Right lobe of liver (tissue), 6 donors: ENCODE measurements at regions not wholly inside any gene's neighbourhood (a gene's known extent, or its start where the extent isn't known, plus 50 kb on each side); places are given as distances from the start of the nearest gene placed in this dataset.

Experiments
- ATAC-seq, 4 donors: fragments of 200-7000 bp; cut with Tn5 transposase; one replicate each; pipeline ENCODE4 v1.9.1; 2020; ENCODE audit warnings: mild to moderate bottlenecking in 4 of 4, moderate library complexity in 4 of 4
- DNase-seq, 3 donors: peaks; one replicate each; pipeline ENCODE4 v3.0.0-alpha.2; 2020
- H3K27ac ChIP-seq, 3 donors: fragments of 200-600 bp; one replicate each; pipeline ENCODE4 v1.8.0; 2022
- H3K27me3 ChIP-seq, 2 donors: fragments of 200-600 bp; one replicate each; pipeline ENCODE4 v1.8.0; 2022
- H3K36me3 ChIP-seq, 4 donors: fragments of 200-600 bp; sonication (generic) in 1 of 4; one replicate each; pipeline versions ENCODE4 v1.5.1 to v1.8.0; 2017 to 2022; ENCODE audit warnings: control low read depth in 1 of 4
- H3K4me1 ChIP-seq, 4 donors: fragments of 200-600 bp; sonication (generic) in 1 of 4; one replicate each; pipeline versions ENCODE4 v1.5.1 to v1.8.0; 2017 to 2022; ENCODE audit warnings: control low read depth in 1 of 4
- H3K4me3 ChIP-seq, 3 donors: fragments of 200-600 bp; one replicate each; pipeline ENCODE4 v1.8.0; 2022
- H3K9me3 ChIP-seq, 4 donors: fragments of 200-600 bp; sonication (generic) in 1 of 4; one replicate each; pipeline versions ENCODE4 v1.5.1 to v1.8.0; 2017 to 2022; ENCODE audit warnings: control low read depth in 1 of 4
- POLR2A ChIP-seq: fragments of 450-650 bp; IDR thresholded peaks from one replicate; pipeline ENCODE4 v1.6.1; 2017; ENCODE audit warnings: antibody characterized with exemption, mild to moderate bottlenecking
- WGBS: methylation state at CpG from one replicate; pipeline ENCODE4 v1.1.6; 2018; ENCODE audit warnings: low coverage, low lambda C conversion rate; ENCODE audit not compliant: insufficient coverage; ENCODE audit errors: missing lambda C conversion rate; 5-methylcytosine and 5-hydroxymethylcytosine counted together
- intact Hi-C, 2 donors: fragments of 100-400 bp; cut with DNase I; formaldehyde crosslinking; loops; one replicate each; pipeline versions ENCODE4 v1.11.2 to v1.14.1; 2022
- TF ChIP-seq, protein P1 (sequence below), 4 donors: fragments of 200-600 bp in 3 of 4; fragments of 450-650 bp in 1 of 4; IDR thresholded peaks; one replicate each; pipeline versions ENCODE4 v1.5.1 to v1.8.0; 2016 to 2022; ENCODE audit warnings: antibody characterized with exemption in 4 of 4, mild to moderate bottlenecking in 2 of 4
- donor health status: DM: no; HTN: yes; CAD: no.
- donor health status: DM: no; HTN: no; CAD: no.
- donor health status: DM: no; HTN: no; CAD: no.
- donor health status: DM: no; HTN: yes; CAD: no.
- donor health status: DM: no; HTN: yes; CAD: no.

DNA sequence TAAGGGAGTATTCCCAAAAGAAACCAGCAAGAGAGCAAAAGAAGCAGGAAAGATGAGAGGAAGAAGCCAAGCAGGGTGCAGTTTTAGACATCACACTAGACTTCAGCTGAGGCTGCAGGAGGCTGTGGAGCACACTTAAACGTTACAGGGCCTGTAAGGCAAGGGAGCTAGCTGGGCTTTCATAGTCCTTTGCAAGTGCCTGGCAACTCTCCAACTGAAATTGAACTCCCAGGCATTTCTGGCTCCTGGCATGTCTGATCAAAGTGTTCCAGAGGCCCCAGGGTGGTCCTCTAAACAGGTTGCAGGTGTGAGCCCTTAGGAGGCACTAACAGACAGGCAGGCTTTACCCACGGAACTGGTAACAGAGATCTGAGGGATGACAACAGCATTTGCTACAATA, 750.2 kb downstream of the XPNPEP1 start:
- Histone ChIP-seq H3K27me3 (no peaks in the 10 kb centered on the region), H3K36me3 (no peaks in the 10 kb centered on the region), H3K9me3 (no peaks in the 10 kb centered on the region), H3K4me1 (no peaks in the 10 kb centered on the region), H3K27ac (no peak overlapping the region), H3K4me3 (no peak overlapping the region)
- intact Hi-C loops: no loop called here
- TF ChIP-seq POLR2A: no peak
- TF ChIP-seq, protein P1, sequence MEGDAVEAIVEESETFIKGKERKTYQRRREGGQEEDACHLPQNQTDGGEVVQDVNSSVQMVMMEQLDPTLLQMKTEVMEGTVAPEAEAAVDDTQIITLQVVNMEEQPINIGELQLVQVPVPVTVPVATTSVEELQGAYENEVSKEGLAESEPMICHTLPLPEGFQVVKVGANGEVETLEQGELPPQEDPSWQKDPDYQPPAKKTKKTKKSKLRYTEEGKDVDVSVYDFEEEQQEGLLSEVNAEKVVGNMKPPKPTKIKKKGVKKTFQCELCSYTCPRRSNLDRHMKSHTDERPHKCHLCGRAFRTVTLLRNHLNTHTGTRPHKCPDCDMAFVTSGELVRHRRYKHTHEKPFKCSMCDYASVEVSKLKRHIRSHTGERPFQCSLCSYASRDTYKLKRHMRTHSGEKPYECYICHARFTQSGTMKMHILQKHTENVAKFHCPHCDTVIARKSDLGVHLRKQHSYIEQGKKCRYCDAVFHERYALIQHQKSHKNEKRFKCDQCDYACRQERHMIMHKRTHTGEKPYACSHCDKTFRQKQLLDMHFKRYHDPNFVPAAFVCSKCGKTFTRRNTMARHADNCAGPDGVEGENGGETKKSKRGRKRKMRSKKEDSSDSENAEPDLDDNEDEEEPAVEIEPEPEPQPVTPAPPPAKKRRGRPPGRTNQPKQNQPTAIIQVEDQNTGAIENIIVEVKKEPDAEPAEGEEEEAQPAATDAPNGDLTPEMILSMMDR (IDR thresholded peaks at IDR 0.05): no peak
- no peak for DNase-seq
- ATAC-seq: no peak
- WGBS: 19% methylated on average over 2 of the region's 2 CpGs

DNA sequence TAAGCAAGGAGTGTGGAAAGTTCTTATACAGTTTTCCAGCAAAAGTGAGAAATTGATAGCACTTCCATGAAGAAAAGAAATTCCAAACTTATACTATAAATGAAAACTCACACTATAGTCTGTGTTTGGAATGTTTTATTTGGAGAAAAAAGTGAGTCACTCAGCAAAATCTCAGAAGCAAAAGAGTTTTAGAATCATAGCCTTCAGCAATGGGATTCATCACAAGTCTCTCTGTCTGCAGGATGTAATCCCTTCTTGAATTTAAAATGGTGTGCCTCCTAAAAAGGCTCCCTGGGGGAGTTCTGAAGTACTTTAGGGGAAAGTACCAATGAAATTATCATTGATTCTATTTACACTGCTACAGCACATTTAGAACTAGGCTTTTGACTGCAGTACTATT, 756.4 kb downstream of the XPNPEP1 start:
- TF ChIP-seq, protein P1 (IDR thresholded peaks at IDR 0.05): no peak
- TF ChIP-seq POLR2A: no peak
- Histone ChIP-seq H3K36me3 (no peaks in the 10 kb centered on the region), H3K27ac (no peak overlapping the region), H3K4me1 (no peaks in the 10 kb centered on the region), H3K4me3 (no peak overlapping the region), H3K9me3 (no peaks in the 10 kb centered on the region), H3K27me3 (no peaks in the 10 kb centered on the region)
- intact Hi-C loops: no loop called here
- ATAC-seq: no peak
- DNase-seq: no peak

DNA sequence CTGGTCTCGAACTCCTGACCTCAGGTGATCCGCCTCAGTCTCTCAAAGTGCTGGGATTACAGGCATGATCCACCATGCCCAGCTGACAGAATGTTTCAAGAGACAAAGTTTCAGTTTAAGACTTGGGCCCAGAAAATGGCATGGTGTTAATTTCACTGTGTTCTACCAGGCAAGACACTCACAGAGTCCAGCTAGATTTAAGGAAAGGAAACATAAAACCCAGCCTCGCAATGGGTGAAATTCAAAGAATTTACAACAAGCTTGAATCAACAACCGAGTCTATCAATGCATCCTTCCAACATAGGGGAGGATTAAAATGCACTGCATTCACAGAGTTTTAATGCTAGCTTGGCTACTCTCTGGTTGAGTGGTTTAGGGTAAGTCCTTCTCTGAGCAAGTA, 764.0 kb downstream of the XPNPEP1 start:
- intact Hi-C loops: no loop called here
- ATAC-seq (no peak), DNase-seq (no peak)
- Histone ChIP-seq H3K27me3 (no peaks in the 10 kb centered on the region), H3K9me3 (no peaks in the 10 kb centered on the region), H3K27ac (no peak overlapping the region), H3K4me3 (no peak overlapping the region), H3K36me3 (no peaks in the 10 kb centered on the region), H3K4me1 (no peaks in the 10 kb centered on the region)
- TF ChIP-seq, protein P1 (IDR thresholded peaks at IDR 0.05): no peak
- no peak for TF ChIP-seq POLR2A
- whole genome bisulfite sequencing: 48% methylated on average over 3 of the region's 4 CpGs

DNA sequence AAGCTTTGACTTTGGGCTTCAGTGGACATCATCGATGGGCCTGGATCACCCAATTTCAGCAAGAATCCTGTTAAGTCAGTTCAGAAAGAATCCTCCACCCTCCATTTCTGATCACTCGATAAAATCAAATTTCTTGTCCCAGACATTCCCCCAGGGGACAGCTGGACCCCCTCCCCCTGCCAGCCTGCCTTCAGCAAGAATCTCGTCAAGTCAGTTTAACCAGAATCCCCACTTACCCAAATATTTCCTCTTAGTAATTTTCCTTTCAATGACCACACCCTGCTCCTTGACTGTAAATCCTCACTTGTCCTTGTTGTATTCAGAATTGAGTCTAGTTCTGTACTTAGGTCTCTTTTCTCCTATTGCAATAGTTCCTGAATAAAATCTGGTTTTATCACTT, 766.9 kb downstream of the XPNPEP1 start:
- Histone ChIP-seq H3K4me1 (no peaks in the 10 kb centered on the region), H3K9me3 (no peaks in the 10 kb centered on the region), H3K27me3 (no peaks in the 10 kb centered on the region), H3K36me3 (no peaks in the 10 kb centered on the region), H3K27ac (no peak overlapping the region), H3K4me3 (no peak overlapping the region)
- intact Hi-C loops: no loop called here
- ATAC-seq (no peak), DNase-seq (no peak)
- TF ChIP-seq, protein P1 (IDR thresholded peaks at IDR 0.05): no peak
- TF ChIP-seq POLR2A: no peak
- 66% methylated on average over 3 of the region's 3 CpGs for WGBS

DNA sequence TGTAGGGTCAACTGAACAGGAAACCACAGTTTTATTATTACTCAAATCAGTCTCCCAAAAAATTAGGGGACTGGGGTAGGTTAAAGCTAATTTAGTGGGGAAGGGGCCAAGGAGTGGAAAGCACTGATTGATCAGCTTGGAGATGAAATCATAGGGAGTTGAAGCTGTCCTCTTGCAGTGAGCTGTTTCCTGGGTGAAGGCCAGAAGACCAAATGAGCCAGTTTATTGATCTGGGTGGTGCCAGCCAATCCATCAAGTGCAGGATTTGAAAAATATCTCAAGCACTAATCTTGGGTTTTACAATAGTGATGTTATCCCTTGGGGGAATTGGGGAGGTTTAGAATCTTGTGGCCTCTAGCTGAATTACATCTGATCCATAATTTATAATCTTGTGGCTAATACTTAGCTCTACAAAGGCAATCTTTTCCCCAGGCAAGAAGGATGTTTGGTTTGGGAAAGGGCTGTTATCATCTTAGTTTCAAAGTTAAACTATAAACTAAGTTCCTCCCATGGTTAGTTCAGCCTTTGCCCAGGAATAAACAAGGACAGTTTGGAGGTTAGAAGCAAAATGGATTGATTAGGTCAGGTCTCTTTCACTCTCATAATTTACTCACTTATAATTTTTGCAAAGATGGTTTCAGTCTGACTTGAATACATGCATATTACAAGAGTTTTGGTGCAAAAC, 773.5 kb downstream of the XPNPEP1 start:
- DNase-seq (no peak), ATAC-seq (peak in 2 of 4 donors; percentile 75 to 84)
- peaks cover 0 to 7% (median 0%) of the 10 kb centered on the region in 4 donors for H3K4me1 ChIP-seq
- H3K4me3 ChIP-seq: no peak overlapping the region
- no peaks in the 10 kb centered on the region for H3K27me3 ChIP-seq
- intact Hi-C loops: no loop called here
- H3K27ac ChIP-seq: peak overlapping the region in 1 of 3 donors; percentile 5
- no peak for TF ChIP-seq POLR2A
- TF ChIP-seq, protein P1 (IDR thresholded peaks at IDR 0.05): no peak
- no peaks in the 10 kb centered on the region for H3K36me3 ChIP-seq
- H3K9me3 ChIP-seq: no peaks in the 10 kb centered on the region
